Kidney (tissue), 13 donors: ENCODE measurements at regions not wholly inside any gene's neighbourhood (a gene's known extent, or its start where the extent isn't known, plus 50 kb on each side); places are given as distances from the start of the nearest gene placed in this dataset.
A peak's percentile ranks its signal among the peaks of the same experiment; 100 is the strongest.
"Not testable (repeated sequence)": the region's sequence is repeated elsewhere in the genome, so short reads cannot be mapped to it uniquely, and the experiment has no call there.

ENCODE experiments used
- DNase-seq, 5 donors: peaks; one replicate each; pipeline ENCODE4 v3.0.0-alpha.2; 2013 to 2020
- FAIRE-seq: peaks from 2 replicates; lab custom pipeline; 2012; peaks lifted over from hg19 to GRCh38; lab: Jason Lieb, UNC
- H3K27ac ChIP-seq, 2 donors: one replicate each; pipeline ENCODE4 v1.7.0; 2013; ENCODE audit warnings: low read depth in 2 of 2, low read length in 2 of 2, inconsistent platforms in 1 of 2
- H3K27me3 ChIP-seq: one replicate; pipeline ENCODE4 v1.7.1; 2013; ENCODE audit warnings: low read length, inconsistent platforms; ENCODE audit not compliant: control insufficient read depth, insufficient read depth
- H3K36me3 ChIP-seq, 3 donors: one replicate each; pipeline versions ENCODE4 v1.7.0 to v1.7.1; 2013; ENCODE audit warnings: low read length in 3 of 3, control low read depth in 1 of 3, inconsistent platforms in 1 of 3; ENCODE audit not compliant: insufficient read depth in 3 of 3, control insufficient read depth in 2 of 3
- H3K4me1 ChIP-seq, 3 donors: one replicate each; pipeline versions ENCODE4 v1.7.0 to v1.7.1; 2013; ENCODE audit warnings: low read length in 3 of 3, inconsistent platforms in 1 of 3, low read depth in 1 of 3; ENCODE audit not compliant: control insufficient read depth in 2 of 3, insufficient read depth in 2 of 3
- H3K4me3 ChIP-seq, 3 donors: one replicate each; pipeline versions ENCODE4 v1.7.0 to v1.8.1; 2013; ENCODE audit warnings: low read length in 3 of 3, control low read depth in 1 of 3, inconsistent platforms in 1 of 3
- H3K9ac ChIP-seq, 3 donors: one replicate each; pipeline versions ENCODE4 v1.7.0 to v1.7.1; 2013; ENCODE audit warnings: low read length in 3 of 3, control low read depth in 1 of 3, inconsistent platforms in 1 of 3
- H3K9me3 ChIP-seq, 3 donors: one replicate each; pipeline versions ENCODE4 v1.7.0 to v1.7.1; 2013; ENCODE audit warnings: low read length in 3 of 3, control low read depth in 1 of 3, inconsistent platforms in 1 of 3; ENCODE audit not compliant: control insufficient read depth in 2 of 3, insufficient read depth in 1 of 3
- intact Hi-C: fragments of 100-400 bp; cut with DNase I; formaldehyde crosslinking; loops from one replicate; pipeline ENCODE4 v1.11.1; 2022
- TF ChIP-seq, protein P1 (sequence below): IDR thresholded peaks from 3 replicates; pipeline ENCODE4 v1.5.1; 2012; ENCODE audit warnings: mild to moderate bottlenecking, moderate library complexity, borderline replicate concordance; ENCODE audit not compliant: insufficient read depth; ENCODE audit errors: extremely low read depth
- donor health status: control.
- donor health status: control.
- donor health status: control.
- donor health status: control.
- donor health status: control.
- donor health status: DM: yes; HTN: yes; CAD: no.
- donor health status: Normal renal cell carcinoma (clear cell type).

GRCh38 chr10:34041871-34042270 is 707.4 kb upstream of the NRP1 start:
- H3K9ac ChIP-seq, result no peak overlapping the region
- no peak overlapping the region for H3K27ac ChIP-seq
- no peak for FAIRE-seq
- H3K4me3 ChIP-seq, result no peak overlapping the region
- no peak for DNase-seq
- H3K27me3 ChIP-seq, result no peaks in the 10 kb centered on the region
- TF ChIP-seq, protein P1, sequence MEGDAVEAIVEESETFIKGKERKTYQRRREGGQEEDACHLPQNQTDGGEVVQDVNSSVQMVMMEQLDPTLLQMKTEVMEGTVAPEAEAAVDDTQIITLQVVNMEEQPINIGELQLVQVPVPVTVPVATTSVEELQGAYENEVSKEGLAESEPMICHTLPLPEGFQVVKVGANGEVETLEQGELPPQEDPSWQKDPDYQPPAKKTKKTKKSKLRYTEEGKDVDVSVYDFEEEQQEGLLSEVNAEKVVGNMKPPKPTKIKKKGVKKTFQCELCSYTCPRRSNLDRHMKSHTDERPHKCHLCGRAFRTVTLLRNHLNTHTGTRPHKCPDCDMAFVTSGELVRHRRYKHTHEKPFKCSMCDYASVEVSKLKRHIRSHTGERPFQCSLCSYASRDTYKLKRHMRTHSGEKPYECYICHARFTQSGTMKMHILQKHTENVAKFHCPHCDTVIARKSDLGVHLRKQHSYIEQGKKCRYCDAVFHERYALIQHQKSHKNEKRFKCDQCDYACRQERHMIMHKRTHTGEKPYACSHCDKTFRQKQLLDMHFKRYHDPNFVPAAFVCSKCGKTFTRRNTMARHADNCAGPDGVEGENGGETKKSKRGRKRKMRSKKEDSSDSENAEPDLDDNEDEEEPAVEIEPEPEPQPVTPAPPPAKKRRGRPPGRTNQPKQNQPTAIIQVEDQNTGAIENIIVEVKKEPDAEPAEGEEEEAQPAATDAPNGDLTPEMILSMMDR, result no peak
- H3K4me1 ChIP-seq, result no peaks in the 10 kb centered on the region
- no peaks in the 10 kb centered on the region for H3K36me3 ChIP-seq
- no peaks in the 10 kb centered on the region for H3K9me3 ChIP-seq
- intact Hi-C loops, result no loop called here

GRCh38 chr10:34037499-34037898 is 703.0 kb upstream of the NRP1 start:
- Histone ChIP-seq H3K27me3 (no peaks in the 10 kb centered on the region), H3K4me3 (no peak overlapping the region), H3K27ac (no peak overlapping the region), H3K9me3 (no peaks in the 10 kb centered on the region), H3K9ac (no peak overlapping the region), H3K4me1 (no peaks in the 10 kb centered on the region), H3K36me3 (no peaks in the 10 kb centered on the region)
- no peak for FAIRE-seq
- intact Hi-C loops, result no loop called here
- TF ChIP-seq, protein P1, result no peak
- no peak for DNase-seq

- H3K36me3 ChIP-seq, H3K9ac ChIP-seq, H3K4me3 ChIP-seq, H3K4me1 ChIP-seq, H3K27me3 ChIP-seq, intact Hi-C loops, H3K27ac ChIP-seq, FAIRE-seq, H3K9me3 ChIP-seq: not testable (repeated sequence)
- DNase-seq, result peak in 1 of 5 donors; percentile 65
Measured at GRCh38 chr10:34035241-34035790, 700.8 kb upstream of the NRP1 start.

GRCh38 chr10:34033078-34033477 is 698.6 kb upstream of the NRP1 start:
- Histone ChIP-seq H3K27me3 (no peaks in the 10 kb centered on the region), H3K9ac (no peak overlapping the region), H3K9me3 (no peaks in the 10 kb centered on the region), H3K4me3 (no peak overlapping the region), H3K36me3 (no peaks in the 10 kb centered on the region), H3K4me1 (no peaks in the 10 kb centered on the region), H3K27ac (no peak overlapping the region)
- FAIRE-seq (no peak), DNase-seq (no peak)
- intact Hi-C loops, result no loop called here
- TF ChIP-seq, protein P1, result no peak
